SK-N-DZ (cell line): ENCODE measurements at regions not wholly inside any gene's neighbourhood (a gene's known extent, or its start where the extent isn't known, plus 50 kb on each side); places are given as distances from the start of the nearest gene placed in this dataset.
"Not testable (repeated sequence)": the region's sequence is repeated elsewhere in the genome, so short reads cannot be mapped to it uniquely, and the experiment has no call there.

ENCODE experiments used
- DNase-seq: peaks from one replicate; pipeline ENCODE4 v3.0.0-alpha.2; 2015; ENCODE audit warnings: low spot score

DNA sequence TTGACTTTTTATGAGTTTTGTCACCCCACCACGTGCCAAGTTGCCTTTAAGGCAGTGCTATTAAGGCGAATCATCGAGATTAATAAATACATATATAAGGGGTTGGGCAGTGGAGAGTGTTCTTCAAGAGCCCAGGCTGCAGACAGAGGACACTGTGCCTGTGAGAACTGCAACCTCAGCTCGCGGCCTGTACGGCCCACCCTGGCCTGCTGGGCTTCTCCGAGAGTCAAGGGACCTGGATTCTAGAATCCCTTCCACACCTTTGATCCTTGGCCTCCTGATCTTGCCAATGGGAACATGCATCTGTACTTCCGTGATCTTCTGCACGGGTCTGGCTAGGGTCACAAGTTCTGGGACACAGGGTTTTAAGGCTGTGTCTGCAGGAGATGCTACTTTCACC, 54.5 kb downstream of the IRX5 start:
- no peak for DNase-seq

GRCh38 chr16:54985668-54986067, 55.0 kb downstream of the IRX5 start:
- DNase-seq: no peak

- no peak for DNase-seq
Measured at GRCh38 chr16:54986409-54986808, 55.7 kb downstream of the IRX5 start.

DNA sequence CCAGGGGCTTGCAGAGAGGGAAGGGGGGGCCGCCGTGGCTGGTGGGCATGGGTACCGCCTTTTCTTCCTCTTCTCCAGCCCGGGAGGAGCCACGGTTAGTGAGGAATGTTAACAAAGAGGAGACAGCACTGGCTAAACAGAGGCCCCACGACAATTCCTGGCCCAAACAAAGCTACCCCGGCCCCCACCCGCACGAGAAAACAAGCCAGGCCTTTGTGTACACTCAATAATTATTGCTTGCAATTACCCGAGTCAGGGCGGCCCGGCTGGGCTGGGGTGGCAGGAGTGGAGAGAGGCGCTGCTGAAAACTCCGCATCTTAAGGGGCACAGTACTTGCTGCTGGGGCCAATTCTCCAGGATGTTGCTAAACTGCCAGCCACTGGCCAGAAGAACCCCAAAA, 56.4 kb downstream of the IRX5 start:
- no peak for DNase-seq

- no peak for DNase-seq
Measured at GRCh38 chr16:54991525-54991924, 60.9 kb downstream of the IRX5 start.

GRCh38 chr16:54991946-54992345, 61.3 kb downstream of the IRX5 start:
- not testable (repeated sequence) for DNase-seq

DNA sequence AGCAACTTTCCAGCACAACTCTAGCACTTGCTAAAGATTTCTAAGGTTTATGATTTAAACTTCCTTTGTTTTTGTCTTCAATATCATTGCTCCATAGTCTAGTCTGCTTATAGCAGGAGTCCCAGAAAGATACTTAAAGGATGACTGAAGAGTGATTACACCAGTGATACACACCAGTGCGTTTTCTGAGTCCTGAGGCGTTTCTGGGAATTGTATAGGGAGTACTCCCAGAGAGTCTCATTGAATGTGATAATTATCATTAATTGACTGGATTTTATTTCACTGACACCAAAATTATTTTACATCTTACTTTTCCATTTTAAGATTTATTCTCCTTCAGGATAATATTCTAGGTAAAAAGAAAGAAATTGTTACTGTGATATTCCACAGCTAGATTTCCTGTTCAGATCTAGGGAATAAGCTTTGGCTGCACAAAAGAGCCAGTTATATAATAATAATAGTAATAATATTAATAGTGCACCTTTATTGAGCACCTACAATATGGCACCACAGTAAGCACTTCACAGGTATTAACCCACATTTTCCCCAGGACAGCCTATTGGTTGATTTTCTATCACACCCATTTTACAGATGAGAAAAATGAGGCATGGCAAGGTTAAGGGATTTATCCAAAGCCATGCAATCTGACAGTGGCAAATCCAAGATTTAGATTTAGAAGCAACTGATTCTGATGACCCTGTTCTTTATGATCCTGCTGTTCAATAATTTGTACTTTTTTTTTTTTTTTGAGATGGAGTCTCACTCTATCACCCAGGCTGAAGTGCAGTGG, 62.6 kb downstream of the IRX5 start:
- DNase-seq: no peak

- no peak for DNase-seq
Measured at GRCh38 chr16:54996186-54996585, 65.5 kb downstream of the IRX5 start.

- DNase-seq: no peak
Measured at GRCh38 chr16:54998834-54999233, 68.2 kb downstream of the IRX5 start.

DNA sequence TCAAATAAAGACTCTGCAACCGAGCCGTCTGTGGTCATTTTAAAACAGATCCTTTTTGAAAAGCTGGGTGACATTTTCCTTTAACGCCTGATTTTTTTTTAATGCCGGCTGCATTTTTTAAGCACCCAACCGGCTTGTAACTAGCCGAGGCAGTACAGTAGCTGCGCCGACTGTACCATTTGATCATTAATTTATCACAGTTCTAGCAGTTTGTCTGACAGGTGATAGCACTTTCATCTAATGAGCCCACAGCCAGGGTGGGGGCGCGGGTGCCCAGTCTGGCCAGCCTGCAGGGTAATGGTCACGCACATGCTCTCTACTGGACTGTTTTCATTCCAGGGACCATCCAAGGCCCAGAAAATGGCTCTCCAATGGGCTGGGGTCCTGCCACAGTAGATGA, 68.8 kb downstream of the IRX5 start:
- DNase-seq: no peak

GRCh38 chr16:55000595-55000994, 69.9 kb downstream of the IRX5 start:
- DNase-seq: no peak

GRCh38 chr16:55001931-55002330, 71.3 kb downstream of the IRX5 start:
- no peak for DNase-seq

- DNase-seq: no peak
Measured at GRCh38 chr16:55002419-55002818, 71.8 kb downstream of the IRX5 start.

DNA sequence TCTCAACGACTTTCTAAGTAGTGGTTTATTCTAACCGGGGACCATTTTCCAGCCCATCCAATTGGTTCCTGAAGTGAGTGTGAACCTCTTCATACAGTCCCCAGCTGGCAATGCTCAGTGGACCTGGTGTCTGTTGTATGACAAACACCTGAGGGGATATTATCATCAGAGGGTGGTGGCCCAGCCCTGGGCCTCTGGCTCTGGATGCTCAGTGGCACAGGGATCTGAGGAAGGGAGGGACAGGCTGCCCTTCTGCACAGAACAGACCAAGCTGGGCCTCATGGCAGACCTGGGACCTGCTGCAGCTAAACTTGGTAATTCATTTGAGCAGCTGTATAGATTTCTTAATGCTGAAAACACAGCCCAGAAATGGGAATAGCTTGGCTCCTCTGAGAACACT, 72.6 kb downstream of the IRX5 start:
- DNase-seq: no peak

- no peak for DNase-seq
Measured at GRCh38 chr16:55003916-55004315, 73.3 kb downstream of the IRX5 start.

- no peak for DNase-seq
Measured at GRCh38 chr16:55007504-55007903, 76.8 kb downstream of the IRX5 start.

DNA sequence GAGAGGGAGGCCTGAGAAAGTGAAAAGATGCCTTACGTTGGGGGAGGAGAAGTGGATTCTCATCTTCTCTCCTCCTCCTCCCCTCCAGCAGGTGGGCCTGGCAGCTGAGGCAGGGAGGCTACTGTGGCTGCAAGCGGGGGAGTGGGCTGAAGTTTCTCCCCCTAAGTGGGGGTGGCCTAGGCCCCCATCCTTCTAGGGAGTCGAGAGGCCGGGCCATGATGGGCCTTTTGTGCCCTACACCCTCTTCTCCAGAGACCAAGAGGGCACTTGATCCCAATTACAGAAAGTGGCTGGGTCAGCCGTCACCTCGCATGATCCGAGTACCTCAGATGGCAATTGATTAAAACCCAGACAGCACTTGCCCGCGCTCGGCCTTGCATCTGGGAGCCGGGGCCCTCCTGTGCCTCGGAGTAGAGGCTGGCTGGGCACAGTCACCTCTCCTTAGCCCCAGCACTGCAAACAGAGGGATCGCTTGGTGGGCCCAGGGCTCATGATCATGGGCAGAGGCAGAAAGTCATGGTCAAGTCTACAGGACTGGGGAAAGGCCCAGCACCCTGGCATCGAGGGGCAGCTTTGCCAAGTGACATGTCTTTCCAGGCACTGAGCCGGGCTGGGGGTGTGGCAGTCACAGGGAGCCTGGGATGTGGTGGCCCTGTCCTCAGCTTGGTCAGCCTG, 78.3 kb downstream of the IRX5 start:
- no peak for DNase-seq

GRCh38 chr16:55009581-55009980, 78.9 kb downstream of the IRX5 start:
- DNase-seq: no peak

DNA sequence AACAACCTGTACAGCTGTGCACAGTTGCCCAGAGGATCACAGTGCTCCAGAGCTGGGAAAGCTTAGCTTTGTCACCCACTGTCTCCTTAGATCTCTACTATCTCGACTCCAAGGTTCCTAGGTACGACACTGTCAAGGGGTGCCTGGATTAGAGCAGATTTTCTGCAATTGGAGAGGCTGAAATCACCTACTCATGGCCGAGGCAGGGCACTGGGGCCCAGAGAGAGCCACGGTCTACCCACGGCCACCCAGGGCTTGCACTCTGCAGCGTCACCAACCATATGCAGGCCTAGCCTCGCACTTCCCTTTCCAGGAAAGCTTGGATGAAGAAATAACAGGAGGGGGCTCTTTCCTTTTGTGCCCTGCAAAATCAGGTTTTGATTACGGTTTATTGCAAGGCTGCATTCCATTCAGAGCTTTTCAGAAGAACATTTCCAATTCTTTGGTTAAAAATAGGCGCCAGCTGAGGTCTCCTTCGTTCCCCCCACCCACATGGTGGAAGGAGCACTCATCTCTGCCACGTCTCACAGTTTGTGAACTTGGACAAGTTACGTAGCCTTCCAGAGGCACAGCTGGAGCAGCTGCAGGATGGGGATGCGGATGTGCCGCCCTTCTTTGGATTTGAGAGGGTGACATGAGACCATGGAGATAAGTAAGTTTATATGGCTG, 80.0 kb downstream of the IRX5 start:
- DNase-seq: no peak

DNA sequence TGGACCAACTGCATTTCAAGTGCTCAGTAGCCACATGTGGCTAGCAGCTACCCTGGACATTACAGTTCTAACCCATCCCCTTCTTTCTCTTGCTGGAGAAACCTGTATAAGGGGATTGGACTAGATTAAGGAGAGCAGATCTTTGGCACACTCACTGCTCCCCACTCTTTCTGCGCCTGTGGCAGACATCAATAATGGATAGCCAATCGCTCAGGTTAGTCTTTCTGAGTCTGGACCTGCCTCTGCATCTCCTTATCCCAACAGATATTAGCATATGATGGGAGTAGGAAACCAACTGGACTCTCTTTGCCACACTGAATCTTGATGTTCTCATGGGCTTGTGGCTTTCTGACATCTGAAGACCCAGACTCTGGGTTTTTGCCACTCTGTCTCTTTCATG, 81.7 kb downstream of the IRX5 start:
- DNase-seq: no peak

DNA sequence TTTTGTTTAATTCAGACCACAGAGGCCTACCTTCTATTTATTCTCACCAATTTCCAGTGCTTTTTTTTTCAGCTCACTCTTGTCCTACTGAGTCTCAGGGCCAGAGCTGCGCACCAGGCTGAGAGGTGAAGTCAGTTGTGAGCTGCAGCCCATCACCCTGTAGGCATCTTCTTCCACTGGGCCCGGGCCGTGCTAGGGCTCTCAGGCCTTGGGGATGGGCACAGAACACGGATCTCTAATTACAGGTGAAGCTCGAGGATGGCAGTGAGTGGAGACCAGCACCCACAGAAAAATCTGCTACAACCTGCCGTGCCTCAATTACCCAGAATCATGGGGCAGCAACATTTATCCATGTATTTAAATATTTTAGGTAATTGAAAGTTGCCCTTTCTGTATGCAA, 82.1 kb downstream of the IRX5 start:
- no peak for DNase-seq

DNA sequence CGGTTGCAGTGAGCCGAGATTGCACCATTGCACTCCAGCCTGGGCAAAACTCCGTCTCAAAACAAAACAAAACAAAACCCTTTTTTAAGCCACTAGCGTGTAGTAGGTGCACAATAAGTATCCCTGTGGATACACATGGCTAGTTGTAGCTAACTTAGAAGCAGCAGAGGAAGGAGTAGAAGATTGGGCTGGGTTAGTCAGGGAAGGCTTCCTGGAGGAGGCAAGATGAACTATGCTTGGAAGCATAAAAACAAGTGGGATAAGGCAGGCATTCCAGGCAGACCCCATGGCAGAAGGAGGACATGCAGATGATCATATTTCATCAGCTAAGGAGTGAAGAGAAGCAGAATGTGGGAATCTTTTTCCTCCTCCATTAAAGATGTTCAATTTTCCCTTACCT, 83.4 kb downstream of the IRX5 start:
- DNase-seq: no peak
